Activated CD4-positive, alpha-beta T cell treated with anti-CD3 and anti-CD28 coated beads, Interleukin-2, amount 50 U/mL, for 4 hours (primary cell): ENCODE measurements at regions not wholly inside any gene's neighbourhood (a gene's known extent, or its start where the extent isn't known, plus 50 kb on each side); places are given as distances from the start of the nearest gene placed in this dataset.
"Not testable (repeated sequence)": the region's sequence is repeated elsewhere in the genome, so short reads cannot be mapped to it uniquely, and the experiment has no call there.

Source experiments
- DNase-seq, 2 experiments: peaks; one replicate each; pipeline ENCODE4 v3.0.0-alpha.2; 2020

DNA sequence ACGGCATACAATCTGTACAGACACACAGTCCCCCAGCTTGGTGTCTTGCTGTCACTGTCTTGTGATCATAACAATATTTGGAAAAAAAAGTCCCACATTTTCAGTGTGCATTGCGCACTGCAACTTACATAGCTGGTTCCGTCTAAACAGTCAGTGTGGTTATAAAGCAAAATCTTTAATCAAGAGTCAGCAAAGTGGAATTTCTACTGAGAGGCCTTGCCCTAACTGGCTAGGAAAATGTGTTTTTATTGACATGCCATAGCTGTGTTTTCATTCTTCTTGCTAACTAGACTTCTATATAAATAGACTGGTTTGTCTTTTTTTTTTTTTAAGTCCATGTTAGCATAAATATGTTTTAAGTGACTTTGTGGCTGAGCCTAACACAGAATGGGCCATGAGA, 174.8 kb downstream of the POLR2M start:
- no peak for DNase-seq

DNA sequence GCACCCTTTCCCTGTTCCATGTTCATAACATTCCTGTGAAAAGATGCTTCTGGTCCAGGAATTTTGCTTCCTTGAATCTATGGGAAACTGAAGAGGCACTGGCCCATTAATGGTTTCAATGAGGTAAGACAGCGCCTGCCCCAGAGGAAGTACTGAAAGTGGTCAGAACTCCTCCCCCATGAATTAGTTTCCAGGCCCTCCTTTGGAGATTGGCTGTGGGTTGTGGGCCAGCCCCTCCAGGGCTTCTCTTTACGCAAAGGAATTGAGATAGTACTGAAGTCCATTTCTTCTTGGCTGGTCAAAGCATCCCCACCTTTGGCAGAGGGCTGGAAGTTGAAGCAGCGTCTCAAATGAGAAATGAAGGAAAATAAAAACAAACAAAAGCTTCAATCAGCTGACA, 175.5 kb downstream of the POLR2M start:
- DNase-seq = no peak

DNA sequence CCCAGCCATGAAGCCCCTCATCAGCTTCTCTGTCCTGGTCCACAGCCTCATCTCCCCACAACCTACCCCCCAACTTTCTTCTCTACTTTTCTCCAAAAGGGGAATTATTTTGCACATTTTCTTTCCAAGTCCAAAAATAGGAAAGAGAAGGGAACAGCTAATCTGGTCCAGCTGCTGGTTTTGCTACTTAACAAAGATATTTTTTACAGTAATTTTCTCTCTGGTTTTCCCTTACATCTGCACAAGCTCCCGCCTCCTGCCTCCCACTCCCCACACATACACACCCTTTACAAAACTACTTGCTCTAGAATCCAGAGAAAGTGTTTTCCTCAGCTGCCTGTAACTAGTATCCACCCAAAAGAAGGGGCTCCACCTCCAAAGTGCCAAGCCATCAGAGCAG, 177.2 kb downstream of the POLR2M start:
- no peak for DNase-seq

GRCh38 chr15:57884936-57885335, 178.4 kb downstream of the POLR2M start:
- DNase-seq = no peak

- DNase-seq = no peak
These were observed 178.9 kb downstream of the POLR2M start for GRCh38 chr15:57885435-57885834.

GRCh38 chr15:57887825-57888224, 177.7 kb downstream of the ALDH1A2 start:
- DNase-seq = no peak

DNA sequence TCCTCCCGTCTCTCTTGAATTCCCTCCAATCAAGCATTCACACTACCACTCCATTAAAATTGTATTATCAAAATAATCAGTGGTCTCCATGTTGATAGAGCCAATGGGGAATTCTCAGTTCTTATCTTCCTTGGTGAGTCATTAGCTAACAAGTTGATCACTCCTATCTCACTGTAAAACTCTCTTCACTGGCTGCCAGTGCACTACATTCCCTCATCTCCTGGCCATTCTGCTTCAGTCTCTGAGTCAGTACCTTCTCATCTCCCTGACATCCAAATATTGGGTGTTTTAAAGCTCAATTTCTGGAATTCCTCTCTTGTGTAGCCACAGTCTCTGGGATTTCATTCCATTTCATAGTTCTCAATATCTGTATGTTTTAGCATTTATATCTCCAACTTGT, 175.2 kb downstream of the ALDH1A2 start:
- DNase-seq = no peak

DNA sequence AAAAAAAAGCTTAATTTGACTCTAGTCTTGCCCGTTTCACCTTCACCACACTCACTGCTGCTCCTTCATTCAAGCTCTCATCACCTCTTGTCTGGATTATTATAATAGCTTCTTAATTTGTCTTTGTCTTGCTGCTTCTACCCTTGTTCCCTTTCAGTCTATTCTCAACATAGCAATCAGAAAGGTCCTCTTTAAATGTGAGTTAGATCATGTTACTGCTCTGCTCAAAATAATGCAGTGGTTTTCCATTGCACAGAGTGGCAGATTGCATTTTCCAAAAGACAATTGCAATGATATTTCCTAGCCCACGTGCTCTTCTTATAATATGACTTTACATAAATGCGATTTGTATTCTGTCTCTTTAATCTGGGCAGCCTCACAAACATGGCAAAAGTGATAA, 174.6 kb downstream of the ALDH1A2 start:
- DNase-seq = no peak

DNA sequence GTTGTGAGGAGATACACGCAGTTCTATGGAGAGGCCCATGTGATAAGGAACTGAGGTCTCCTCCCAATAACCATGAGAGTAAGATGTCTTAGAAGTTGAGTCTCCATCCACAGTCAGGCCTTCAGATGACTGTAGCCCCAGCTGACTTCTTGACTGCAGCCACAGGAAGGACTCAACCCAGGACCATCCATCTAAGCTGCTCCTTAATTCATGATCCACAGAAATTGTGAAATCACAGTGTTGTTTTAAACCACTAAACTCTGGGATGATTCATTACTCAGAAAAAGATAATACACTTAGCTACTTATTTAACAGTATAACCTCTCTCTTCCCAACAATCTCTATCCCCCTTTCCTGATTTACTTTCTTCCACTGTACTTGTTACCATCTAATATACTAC, 173.3 kb downstream of the ALDH1A2 start:
- no peak for DNase-seq

DNA sequence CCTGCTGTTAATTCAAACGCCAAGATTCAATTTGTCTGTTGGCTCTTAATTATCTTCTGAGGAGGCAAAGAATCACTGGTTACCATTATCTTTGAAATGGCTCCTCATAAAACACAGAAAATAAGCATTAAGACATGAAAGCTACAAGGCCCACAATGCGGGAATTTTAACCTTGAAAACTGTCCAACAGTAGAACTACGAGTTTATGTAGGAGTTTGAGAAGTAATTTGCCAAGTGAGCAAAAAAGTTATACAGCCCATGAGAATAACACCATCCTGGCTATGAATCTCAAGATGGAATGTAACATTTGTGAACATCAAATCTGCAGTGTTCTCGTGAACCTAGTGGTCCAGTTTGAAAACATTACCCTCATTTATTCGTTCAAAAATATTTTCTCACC, 172.5 kb downstream of the ALDH1A2 start:
- DNase-seq = no peak

GRCh38 chr15:57895291-57895690, 170.2 kb downstream of the ALDH1A2 start:
- DNase-seq = no peak

DNA sequence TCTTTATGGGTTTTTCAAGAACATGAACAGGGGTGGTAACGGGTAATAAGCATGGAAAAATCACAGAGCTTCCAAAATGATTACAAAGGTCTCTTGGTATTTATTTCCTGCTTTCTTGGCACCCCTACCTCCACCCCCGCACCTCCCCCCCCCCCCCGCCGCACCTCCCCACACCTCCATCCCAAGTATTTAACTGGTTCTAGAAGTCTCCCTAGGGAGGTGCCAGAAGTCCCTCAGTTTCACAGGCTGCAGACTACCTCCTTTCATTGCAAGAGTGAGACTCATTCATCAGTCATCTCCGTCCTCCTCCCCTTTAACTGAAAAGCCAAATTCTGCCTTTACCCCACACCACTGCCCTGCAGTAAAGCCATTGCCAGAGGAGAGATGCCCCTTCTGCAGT, 169.4 kb downstream of the ALDH1A2 start:
- DNase-seq = no peak

DNA sequence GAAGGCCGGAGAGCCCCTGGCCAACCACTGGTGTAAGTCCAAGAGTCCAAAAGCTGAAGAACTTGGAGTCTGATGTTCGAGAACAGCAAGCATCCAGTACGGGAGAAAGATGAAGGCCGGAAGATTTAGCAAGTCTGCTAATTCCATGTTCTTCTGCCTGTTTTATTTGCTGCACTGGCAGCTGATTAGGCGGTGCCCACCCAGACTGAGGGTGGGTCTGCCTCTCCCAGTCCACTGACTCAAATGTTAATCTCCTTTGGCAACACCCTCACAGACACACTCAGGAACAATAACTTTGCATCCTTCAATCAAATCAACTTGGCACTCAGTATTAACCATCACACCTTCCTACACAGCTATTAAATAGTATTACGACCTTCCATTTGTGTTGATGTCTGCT, 168.6 kb downstream of the ALDH1A2 start:
- not testable (repeated sequence) for DNase-seq

- DNase-seq = no peak
These were observed 167.6 kb downstream of the ALDH1A2 start for GRCh38 chr15:57897870-57898269.

- DNase-seq = no peak
These were observed 163.4 kb downstream of the ALDH1A2 start for GRCh38 chr15:57902155-57902554.
